ENCODE measurements at regions not wholly inside any gene's neighbourhood (a gene's known extent, or its start where the extent isn't known, plus 50 kb on each side); places are given as distances from the start of the nearest gene placed in this dataset.

DNA sequence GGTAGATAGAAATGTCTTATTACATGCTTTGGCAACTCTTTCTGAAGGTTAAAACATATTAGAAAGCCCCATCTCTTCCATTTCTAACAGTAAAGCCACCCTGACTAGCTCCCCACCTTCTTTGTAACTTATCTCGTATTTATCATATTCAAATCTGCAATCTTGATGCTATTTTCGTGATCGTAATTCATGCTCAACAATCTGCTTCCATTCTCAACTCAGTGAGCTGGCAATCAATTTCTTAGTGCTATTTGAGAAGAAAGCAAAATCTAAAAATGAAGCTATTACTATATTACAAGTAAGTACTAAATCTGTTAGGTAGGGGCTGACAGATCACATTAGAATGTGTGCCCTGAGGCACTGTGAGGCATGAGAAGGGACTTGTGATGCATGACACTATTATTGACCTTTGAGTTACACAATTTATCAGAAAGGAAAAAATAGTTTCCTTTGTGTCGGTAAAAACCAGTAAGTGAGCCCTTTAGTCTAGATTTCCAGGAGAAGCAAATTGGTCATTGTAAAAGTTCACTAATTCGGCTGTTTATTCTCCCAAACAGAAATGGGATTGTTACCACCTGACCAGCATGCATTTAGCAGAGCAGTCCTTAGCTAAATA lies 379.7 kb upstream of the CNTN6 start:
- no peak for TF ChIP-seq CTCF (IDR thresholded peaks at IDR 0.05; ENCODE audit: borderline replicate concordance, extremely low read depth, low read length, poor library complexity, severe bottlenecking)
- TF ChIP-seq EZH2 (IDR thresholded peaks at IDR 0.05; ENCODE audit: borderline replicate concordance, low read depth, low read length, severe bottlenecking) = no peak
